Skeletal muscle satellite cell (primary cell): ENCODE measurements at regions not wholly inside any gene's neighbourhood (a gene's known extent, or its start where the extent isn't known, plus 50 kb on each side); places are given as distances from the start of the nearest gene placed in this dataset.
A peak's percentile ranks its signal among the peaks of the same experiment; 100 is the strongest.

Experiments used
- H3K27me3 ChIP-seq: 2 replicates; pipeline ENCODE4 v1.7.0; 2013; ENCODE audit warnings: low read length; ENCODE audit not compliant: control insufficient read depth, insufficient read depth
- H3K36me3 ChIP-seq: 2 replicates; pipeline ENCODE4 v1.7.0; 2013; ENCODE audit warnings: mild to moderate bottlenecking, control low read depth, low read length; ENCODE audit not compliant: insufficient read depth
- H3K4me1 ChIP-seq: 2 replicates; pipeline ENCODE4 v1.7.0; 2013; ENCODE audit warnings: low read length; ENCODE audit not compliant: control insufficient read depth, insufficient read depth
- H3K4me2 ChIP-seq: 2 replicates; pipeline ENCODE4 v1.7.0; 2013; ENCODE audit warnings: mild to moderate bottlenecking, low read length
- H3K4me3 ChIP-seq: 2 replicates; pipeline ENCODE4 v1.7.0; 2013; ENCODE audit warnings: low read length
- H3K9ac ChIP-seq: 2 replicates; pipeline ENCODE4 v1.7.0; 2013; ENCODE audit warnings: mild to moderate bottlenecking, low read depth, low read length, moderate library complexity
- H3K9me3 ChIP-seq: replicated peaks from 2 replicates; pipeline ENCODE4 v1.7.0; 2013; ENCODE audit warnings: mild to moderate bottlenecking, control low read depth, low read length

DNA sequence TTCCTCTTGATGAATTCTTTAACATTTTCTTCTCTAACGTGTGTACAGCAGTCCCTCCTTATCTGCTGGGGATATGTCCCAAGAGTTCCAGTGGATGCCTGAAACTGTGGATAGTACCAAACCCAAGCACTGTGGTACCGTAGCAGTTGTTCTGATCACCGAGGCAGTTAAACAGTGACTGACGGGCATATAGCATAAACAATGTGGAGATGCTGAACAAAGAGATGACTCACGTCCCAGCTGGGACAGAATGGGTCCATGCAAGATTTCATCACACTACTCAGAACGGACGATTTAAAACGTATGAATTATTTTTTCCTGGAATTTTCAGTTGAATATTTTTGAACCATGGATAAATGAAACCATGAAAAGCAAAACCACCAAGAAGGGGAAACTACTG lies 54.5 kb upstream of the SPAG16 start:
- peaks cover 28% of the 10 kb centered on the region for H3K4me1 ChIP-seq
- H3K27me3 ChIP-seq = no peaks in the 10 kb centered on the region
- peak overlapping the region; percentile 66 for H3K4me2 ChIP-seq
- H3K4me3 ChIP-seq = peak overlapping the region; percentile 2
- H3K9me3 ChIP-seq = no peaks in the 10 kb centered on the region
- H3K9ac ChIP-seq = peak overlapping the region; percentile 33
- no peaks in the 10 kb centered on the region for H3K36me3 ChIP-seq

DNA sequence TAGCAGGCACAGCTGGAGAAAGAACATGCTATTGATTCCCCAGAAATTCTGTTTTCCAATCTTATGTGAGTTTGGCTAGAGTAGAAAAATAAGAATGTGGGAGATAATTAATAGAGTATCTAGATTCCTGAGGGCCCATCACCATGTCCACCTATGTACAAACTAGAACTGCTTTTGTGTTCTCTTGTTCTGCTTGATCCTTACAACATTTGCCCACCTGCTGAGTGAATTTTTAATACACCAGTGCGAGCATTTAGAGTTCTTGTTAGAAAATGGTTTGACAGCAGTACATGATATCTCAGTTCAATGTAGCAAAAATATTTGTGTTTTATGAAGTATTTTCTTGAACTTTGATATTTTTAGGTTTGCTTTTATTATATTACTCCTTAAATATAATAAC lies 52.3 kb upstream of the SPAG16 start:
- peaks cover 41% of the 10 kb centered on the region for H3K4me1 ChIP-seq
- H3K36me3 ChIP-seq = no peaks in the 10 kb centered on the region
- no peaks in the 10 kb centered on the region for H3K27me3 ChIP-seq
- H3K9ac ChIP-seq = no peak overlapping the region
- H3K4me2 ChIP-seq = no peak overlapping the region
- no peak overlapping the region for H3K4me3 ChIP-seq
- H3K9me3 ChIP-seq = no peaks in the 10 kb centered on the region

DNA sequence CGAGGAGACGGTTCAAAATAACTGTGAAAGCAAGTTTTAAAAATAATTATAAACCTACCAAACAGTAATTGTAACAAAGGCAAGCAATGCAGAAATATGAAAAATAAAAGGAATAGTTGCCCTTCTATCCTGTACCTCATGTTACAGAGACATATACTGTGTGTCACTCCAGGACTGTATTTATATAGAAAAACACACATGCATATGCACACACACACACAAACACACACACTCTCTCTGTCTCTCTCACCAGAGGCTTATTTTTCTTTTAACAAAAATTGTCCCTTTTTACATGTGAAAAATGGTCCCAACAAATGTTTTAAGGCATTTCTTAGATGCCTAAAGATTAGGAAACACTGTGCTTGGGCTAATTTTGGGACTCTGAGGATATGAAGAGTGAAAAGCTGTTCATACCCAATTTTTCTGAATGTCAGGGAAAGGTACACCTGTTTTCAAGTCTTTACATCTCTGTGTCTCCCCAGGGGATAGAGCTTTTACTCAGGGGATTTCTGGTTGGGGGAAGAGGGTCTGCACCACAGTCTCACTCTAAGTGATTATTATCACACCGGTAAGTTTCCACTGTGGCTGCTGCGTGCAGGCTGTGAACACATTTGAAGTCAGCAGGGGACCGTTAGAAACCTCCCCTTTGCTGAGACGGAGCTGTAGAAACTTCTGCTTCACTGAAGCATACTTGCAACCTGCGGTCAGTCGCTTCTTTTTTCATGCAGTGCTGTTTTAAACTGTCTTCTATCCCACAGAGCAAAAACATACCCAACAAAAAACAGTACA lies 51.4 kb upstream of the SPAG16 start:
- Histone ChIP-seq H3K4me2 (peak overlapping the region; percentile 16), H3K36me3 (no peaks in the 10 kb centered on the region), H3K4me3 (no peak overlapping the region), H3K9me3 (no peaks in the 10 kb centered on the region), H3K9ac (no peak overlapping the region), H3K27me3 (no peaks in the 10 kb centered on the region), H3K4me1 (peaks cover 50% of the 10 kb centered on the region)

DNA sequence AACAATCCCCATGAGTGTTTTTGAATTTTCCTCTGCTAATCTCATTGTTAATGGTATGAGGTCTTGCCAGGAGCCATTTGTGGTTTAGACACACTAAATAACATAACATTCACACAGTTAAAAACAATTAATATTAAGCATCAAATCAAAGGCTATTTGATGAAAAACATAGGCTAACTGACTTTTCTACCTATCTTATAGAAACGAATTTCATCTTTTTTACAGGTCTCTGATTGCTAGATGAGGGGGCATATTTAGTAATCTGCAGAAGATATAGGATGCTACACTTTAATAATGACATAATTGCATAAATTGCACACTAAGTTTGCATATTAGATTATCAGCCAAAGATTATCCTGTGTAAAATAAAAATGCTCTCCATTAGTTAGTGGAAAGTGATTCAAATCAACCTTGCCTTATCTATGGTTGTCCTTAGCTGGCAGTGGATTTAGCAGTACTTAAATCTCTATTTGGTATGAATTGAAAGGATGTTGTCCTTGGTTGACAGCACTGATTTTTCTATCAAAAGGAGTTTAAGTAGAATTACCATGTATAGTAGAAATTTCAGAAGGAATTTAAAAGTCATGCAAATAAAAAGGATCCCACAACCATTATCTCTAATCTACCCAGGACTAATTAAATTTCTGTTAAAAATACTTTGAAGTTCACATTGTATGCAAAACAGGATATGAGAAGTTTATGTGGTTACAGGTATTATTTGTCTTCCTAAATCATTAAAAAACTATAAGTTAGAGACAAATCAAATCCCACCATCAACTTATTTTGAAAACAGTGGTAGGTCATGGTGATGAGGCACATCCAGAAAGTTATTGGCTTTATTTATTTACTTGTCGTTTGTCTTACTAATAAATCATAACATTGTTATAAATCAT lies 50.6 kb upstream of the SPAG16 start:
- Histone ChIP-seq H3K4me3 (no peak overlapping the region), H3K4me2 (peak overlapping the region; percentile 16)

More for the DNA sequence above, 50.6 kb upstream of the SPAG16 start:
- H3K9me3 ChIP-seq = no peaks in the 10 kb centered on the region
- no peaks in the 10 kb centered on the region for H3K36me3 ChIP-seq
- H3K4me1 ChIP-seq = peaks cover 58% of the 10 kb centered on the region
- H3K27me3 ChIP-seq = no peaks in the 10 kb centered on the region
- no peak overlapping the region for H3K9ac ChIP-seq
